GM19463 (cell line): ENCODE measurements at regions not wholly inside any gene's neighbourhood (a gene's known extent, or its start where the extent isn't known, plus 50 kb on each side); places are given as distances from the start of the nearest gene placed in this dataset.
"Not testable (repeated sequence)": the region's sequence is repeated elsewhere in the genome, so short reads cannot be mapped to it uniquely, and the experiment has no call there.

ENCODE experiments used
- ATAC-seq: cut with Tn5 transposase; IDR thresholded peaks from one replicate; pipeline ENCODE4 v1.9.1; 2021; ENCODE audit warnings: mild to moderate bottlenecking, moderate library complexity; ENCODE audit not compliant: unreplicated experiment

DNA sequence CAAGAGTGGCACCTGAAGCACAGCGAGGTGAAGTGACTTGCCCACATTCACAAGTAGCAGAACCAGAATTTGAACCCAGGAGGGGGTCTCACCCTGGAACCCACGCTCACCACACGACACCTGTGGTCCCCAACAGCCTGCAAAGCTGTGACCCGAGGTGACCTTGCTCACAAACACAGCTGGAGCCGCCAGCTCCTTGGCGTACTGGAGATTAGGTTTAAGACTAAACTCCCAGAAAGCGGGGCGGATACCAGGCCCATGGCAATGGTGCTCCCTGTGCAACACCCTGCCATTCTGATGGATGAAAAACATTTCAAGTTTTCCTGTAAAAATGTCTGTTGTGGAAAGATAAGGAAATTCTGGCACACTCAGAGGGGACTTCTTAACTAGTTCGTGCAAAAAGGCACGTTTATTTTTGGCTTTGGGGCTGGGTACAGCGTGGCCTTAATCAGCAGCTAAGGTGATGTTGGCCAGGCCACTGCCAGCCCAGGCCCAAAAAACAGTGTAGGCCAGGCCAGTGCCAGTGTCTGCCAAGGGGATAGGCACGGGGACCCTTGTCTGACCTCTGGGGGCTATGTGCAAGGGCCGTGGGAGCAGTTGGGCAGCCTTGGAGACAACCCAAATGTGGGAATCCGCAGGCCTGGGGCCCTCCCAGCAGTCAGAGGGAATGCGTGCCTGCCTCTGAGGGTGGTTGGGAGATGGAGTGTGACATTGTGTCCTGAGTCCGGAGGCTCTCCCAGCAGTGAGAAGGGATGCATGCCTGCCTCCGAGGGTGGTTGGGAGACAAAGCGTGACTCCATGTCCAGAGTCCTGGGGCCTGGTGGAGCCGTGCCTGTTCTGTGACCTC lies 185.0 kb upstream of the HS6ST1 start:
- ATAC-seq = no peak

DNA sequence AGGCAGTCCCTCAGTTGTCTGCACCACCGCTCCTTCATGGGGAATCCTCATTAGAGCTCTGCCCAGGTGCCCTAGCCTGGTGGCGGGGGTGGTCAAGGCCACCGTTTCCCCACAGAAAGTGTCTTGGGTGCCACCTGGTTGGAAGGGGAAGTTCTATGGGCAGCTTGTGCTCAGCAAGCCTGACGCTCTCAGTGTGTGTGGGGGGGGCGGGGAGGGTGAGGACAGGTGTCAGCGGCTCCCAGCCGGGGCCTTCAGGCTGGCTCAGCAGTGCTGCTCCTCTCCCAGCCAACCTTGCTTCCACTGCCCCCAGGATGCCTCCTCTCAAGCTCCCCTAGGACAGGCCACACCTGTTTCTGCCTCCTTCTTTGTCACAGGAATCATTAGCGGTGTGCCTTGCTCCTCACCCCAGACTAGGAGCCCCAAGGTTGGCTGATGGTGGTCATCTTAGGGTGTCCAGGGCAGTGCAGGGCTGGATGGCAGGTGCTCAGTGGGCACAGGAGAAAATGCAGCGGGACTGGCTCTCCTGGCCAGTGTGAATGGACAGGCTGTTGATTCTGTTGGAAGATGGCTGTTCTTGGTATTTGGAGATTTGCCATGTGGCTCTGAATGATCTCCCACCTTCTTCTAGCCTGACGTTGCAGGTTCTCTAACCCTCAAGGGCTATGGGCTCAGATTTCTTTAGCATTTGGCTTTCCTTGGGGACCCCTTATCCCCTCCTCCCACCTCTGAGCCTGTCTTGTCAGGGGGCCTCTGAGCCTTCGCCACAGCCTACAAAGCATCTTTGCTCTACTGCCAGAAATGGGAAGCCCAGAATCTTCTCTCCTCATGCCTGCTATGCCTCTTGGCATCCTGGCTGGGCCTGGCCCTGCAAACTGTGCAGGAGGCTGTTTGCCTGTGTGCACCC lies 185.8 kb upstream of the HS6ST1 start:
- ATAC-seq = peak; percentile 66

DNA sequence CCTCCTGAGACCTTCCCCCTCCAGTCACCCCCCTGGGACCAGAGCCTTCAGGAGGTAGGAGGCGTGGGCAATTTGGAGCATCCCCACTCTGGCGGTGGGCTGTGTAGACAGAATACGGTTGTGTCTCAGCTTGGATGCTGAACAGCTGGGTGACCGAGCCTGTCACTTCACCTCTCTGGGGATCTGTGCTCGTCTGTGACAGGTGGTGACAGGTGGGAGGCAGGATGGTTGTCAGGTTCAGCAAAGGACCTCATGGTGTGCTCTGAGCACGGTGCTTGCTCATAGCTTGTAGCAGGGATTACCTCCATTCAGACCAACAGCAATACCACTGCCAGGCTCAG lies 186.5 kb upstream of the HS6ST1 start:
- ATAC-seq = no peak

DNA sequence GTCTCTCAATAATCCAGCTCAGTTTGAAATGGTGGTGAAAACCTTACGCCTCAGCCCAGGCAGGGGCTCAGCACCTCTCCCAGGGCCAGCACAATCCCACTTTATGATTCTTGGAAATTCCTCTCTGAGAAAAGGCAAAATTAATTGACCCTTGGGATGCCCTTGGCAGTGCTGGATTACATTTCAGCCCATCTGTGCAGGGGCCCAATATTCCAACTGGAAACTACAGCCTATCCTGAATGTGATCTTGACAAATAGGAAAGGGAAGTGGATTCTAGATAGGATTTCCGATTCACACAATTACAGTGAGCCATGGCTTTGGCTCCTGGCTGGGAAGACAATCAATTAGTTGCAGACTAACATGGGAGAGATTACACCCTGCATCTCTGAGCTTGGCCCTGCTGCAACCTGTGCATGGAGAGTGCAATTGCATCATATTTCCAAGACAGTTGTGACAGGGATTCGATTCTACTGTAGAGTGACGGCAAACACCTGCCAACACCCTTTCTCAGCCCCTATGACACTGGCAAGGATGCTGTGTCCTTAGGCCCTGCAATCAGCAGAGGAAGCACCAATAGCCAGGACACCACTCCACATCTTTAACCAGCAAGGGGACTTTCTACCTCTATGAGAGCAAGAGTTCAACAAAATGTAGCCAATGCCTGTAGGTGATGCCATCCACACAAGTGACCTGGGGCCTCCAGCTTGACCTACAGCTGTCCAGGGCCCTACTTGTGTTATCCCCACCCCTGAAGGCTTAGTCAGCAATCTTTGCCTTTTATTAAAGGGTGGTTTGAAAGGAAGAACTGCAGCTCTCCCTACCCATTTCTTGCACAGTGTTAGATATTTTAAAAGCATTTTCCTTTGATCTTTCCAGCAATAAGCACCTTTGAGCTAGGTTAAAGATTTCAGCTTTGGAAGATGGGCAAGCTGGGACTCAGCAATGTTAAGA lies 187.2 kb upstream of the HS6ST1 start:
- no peak for ATAC-seq

DNA sequence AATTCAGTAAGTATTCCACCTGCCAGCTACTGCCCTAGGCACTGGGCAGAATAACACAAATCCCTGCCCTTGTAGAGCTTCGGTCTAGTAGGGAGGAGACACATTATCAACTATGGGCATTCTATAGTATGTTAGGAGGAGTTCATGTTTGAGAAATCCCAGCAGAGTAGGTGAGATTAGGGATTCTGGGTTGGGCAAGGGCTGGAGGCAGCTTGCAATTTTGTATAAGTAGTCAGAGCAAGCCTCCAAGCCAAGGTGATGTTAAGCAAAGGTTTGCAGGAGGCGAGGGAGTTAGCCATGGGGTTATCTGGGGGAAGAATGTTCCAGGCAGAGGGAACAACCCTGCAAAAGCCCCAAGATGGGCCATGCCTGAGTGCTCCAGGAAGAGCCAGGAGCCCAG lies 187.9 kb upstream of the HS6ST1 start:
- no peak for ATAC-seq

DNA sequence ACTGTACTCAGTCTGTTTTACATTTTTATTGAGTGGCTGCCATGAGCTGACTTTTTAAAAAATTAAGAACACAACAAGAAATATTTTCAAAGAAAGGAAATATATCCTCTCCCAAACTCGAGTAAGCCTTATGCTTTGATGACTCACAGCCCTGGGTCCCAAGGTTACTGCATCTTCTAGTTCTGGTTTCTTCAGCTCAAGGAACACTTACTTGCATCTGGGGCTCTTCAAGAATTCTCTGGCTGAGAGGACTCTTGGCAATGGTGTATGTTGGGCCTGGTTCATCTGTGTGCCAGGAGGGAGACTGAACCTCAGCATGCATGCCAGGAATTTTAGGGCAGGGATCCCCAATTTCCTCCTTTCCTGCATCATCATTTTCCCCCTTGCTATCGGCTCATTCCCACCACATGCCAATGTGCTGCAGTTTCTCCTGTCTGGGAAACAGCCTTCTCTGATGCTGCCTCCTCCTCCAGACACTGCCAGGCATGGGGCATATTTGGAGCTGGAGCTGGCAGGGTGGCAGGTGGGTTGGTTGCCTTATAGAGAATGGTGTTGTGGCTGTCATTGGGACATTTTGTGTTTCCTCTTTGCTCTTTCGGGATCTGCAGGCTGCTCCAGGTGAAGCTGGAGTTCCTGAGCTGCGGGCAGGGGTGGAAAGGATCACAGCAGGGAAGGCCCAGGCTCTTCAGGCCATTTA lies 192.2 kb upstream of the HS6ST1 start:
- ATAC-seq = no peak

DNA sequence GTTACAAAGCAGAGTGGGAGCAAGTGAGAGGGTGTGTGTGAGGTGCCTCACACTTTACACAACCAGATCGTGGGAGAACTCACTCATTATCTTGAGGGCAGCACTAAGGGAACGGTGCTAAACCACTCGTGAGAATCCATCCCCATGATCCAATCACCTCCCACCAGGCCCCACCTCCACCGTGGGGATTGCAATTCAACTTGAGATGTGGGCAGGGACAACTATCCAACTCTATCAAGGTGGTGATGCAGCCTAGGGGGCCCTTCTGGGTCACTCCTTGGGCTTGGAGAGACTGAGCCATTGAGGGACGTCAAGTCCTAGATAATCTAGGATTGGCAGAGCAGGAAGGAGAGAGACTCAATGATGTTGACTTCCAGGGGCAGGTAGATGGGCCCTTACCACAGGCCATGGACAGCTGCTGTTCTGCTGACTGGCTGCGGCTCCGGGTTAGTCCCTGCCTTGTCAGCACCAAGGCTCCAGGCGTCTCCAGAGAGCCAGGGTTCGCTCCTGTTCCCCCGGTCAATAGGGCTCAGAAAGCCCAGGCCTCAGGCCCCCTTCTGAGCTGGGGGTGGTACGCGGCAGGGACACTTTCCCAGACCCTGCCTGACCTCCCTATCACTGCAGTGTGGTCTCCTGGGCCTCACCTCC lies 193.2 kb upstream of the HS6ST1 start:
- ATAC-seq = no peak

DNA sequence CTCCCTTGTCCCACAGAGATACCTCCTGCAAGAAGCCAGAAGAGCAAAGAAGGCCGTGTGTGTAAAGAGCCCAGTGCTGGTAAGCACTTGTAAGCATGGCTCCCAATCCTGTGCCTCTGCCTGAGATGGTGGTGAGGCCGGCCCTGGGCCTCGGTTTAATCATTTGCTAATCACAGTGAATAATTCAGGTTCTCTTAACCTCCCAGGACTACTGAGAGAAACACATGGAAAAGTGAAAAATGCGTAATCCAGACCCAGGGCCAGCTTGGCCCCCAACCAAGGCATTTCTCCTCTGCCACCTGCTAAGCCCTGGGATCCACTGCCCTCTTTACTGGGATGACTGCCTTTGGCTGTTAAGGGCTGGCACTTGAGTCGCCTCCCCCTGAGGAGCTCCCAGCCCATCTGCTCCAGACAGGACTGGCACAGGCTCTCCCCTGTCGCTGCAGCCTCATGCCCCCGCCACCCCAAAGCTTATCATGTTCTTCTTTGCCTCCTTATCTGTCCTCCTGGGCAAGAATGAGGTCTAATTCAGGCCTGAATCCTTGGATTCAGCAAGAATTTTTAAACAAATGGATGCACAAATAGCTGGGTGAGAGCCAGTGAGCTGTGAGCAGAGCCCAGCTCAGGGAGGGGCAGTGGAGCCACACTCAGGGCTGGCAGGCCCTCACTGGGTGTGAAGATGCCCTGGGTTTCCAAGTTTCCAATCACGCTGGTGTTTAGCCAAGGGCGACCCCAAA lies 193.9 kb upstream of the HS6ST1 start:
- ATAC-seq = no peak

DNA sequence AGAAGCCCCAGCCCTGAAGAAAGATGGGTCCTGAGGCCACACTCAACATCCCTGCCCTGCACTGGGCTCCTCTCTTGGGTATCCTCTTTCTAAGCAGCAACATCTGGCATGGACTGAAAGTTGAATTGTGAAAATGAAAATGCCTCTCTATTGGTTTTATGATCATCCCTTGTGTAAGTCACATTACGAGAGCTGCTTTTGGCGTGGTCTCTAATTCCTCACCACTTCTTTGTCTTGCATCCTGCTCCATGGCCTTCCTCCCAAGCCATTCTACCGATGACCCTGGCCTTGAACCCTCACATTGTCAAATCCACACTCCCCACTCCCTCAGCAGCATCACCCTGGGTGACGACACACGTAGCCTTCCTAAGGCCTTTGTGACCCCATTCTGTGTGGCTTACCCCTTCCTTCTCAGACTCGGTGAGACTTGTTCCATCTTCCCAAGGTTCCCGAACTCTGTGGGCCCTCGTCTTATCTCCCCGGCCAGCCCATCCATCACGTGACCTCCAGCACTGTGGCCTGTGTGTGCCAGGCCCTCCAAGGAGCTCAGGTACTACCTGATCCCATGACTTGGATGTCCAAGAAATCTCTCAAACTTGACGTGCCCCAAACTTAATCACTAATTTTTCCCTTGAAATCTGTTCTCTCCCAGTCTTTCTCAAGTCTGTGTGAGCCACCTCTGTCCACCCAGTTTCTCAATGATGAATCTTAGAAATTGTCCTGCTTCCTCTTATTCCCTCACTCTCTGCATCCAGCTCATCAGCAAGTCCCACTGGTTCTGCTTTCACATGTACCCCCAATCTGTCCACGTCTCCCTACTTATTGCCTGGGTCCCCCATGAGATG lies 194.7 kb upstream of the HS6ST1 start:
- ATAC-seq = no peak

DNA sequence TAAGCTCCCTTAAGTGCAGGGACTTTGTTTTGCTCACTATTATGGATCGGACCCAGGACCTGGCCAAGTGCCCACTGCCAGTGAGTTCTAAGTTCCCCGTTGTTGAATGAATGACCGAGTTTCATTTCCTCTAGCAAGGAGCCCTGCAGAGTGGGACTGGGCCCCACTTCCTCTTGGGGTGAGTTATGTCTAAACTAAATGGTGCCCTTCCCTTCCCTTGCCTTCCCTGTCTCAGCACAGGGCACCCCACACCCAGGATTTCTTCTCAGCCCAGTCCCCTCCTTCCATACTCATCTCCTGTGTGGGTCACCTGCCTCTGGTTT lies 195.3 kb upstream of the HS6ST1 start:
- ATAC-seq = peak; percentile 77

DNA sequence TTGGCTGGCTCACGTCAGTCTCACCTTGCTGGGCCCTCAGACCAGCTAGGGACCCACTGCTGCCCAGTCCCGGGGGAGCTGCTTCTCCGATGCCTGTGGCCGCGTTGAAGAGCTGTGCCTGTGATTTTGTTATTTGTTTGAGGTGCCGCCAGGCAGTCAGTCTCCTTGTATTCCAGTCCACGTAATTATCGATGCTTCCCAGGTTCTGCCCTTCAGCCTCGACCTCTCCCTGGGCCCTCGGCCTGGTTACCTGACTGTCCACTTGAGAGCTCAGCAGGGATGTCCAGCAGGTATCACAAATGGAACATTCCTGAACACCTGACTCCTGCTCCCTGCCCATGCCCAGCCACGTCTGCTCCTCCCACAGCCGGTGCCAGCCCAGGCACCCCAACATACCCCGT lies 195.9 kb upstream of the HS6ST1 start:
- ATAC-seq = no peak

DNA sequence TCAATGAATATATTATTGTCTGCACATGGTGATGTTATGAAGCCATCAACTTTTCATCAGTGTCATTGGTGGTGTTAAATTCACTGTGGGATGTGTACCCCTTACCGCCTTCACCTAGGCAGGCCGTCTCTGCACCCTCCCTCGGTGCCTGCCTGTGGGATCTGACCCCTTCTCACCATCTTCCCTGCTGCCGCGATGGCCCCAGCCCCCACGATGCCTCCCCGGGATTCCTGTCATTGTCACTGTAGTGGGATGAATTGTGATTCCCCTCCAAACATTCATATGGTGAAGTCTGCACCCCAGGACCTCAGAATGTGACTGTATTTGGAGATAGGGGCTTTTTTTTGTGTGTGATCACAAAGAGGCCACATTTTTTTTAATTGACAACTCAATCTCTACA lies 198.3 kb upstream of the HS6ST1 start:
- ATAC-seq = no peak

DNA sequence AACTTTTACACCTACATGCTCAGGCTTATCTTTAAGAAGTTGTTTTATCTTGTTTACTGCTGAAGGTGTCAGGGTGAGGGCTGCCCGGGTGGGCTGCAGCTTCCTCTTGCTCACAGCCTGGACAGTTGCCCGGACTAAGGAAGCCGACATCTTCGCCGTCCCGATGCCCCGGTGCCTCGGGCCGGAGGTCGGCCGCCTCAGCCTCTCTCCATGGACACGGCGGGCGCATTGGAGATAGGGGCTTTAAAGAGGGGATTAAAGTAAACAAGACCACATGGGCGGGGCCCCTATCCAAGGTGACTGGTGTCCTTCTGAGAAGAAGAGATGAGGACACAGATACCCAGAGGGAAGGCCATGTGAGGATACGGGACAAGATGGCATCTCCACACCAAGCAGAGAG lies 200.4 kb upstream of the HS6ST1 start:
- not testable (repeated sequence) for ATAC-seq

DNA sequence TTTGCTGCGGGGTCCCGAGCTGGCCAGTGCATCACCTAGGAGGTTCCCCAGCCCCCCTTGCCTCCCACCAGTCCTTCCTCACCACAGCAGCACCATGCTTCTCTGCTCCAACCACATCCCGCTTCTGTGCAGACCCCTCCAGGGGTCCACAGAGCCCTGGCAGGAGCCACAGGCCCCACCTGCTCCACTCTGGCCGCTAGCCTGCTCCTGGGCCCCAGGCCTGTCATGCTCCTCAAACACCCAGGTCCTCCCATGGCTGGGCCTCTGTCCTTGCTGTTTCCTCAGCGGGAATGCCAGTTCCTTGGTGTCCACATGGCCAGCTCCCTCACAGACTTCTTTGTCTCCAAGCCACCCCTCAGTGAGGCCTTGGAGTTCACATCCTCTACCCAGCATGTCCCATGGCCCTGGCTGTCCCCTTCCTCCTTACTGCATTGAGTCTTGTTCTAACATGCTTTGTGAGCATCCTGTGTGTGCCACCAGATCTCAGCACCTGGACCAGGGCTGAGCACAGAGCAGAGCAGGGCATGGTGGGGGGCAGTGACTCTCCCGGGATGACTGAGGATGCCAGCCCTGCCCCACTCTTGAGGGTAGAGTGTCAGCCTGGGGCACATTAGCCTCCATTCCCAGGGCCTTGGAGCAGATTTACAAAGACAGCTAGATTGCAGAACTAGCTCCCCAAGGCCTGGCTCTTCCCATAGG lies 201.0 kb upstream of the HS6ST1 start:
- ATAC-seq = no peak

DNA sequence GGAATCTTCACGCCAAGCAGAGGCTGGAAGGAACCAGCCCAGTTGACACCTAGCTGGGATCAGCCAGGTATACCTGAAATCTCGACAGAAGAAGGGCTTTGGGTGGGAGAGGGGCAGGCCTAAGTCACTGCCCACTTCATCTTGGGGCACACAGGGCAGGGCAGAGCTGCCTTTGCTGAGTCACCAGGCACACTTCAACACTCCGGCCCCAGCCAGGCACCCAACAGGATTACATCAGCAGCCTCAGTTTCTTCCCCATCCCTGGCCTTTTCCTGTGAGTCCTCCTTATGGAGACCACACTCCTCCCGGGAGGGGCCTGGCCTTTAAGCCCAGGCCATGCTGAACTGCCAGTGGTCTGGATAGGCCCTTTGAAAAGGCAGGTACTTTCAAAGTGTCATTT lies 201.7 kb upstream of the HS6ST1 start:
- ATAC-seq = peak; percentile 2

DNA sequence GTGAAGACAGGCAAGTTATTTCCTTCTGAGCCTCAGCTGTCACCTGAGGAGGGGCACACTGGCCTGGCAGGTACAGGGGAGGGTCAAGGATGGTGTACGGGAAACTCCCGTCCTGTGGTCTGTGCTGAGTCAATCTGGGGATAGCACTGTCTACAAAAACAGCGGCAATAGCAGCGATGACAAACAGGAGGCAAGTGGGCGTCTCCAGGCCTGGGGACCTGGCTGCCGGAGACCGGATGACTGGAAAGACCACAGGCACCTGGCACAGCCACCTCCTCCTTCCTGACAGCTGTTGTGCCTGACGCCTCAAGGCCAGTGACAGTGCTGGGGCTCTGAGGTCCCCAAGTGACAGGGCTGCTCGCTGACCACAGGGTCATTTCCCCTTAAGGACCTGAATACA lies 202.1 kb upstream of the HS6ST1 start:
- peak; percentile 95 for ATAC-seq

DNA sequence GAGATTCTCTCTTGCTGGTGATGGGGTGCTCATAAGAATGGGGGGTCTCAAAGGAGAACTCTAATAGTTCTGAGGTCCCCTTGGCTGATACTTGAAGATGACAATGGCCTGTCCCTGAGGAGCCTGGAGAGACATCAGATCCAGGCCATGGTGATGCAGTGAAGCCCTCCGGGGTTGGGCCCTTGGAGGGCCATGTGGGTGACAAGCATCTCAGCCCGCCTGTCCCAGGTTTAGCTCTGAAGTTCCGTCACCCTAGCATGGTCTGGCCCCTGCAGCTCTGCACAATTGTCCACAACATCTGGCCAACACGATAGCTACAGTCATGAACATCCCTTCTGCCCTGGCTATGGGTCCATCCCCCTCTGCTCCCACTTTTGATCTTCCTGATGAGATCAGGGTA lies 202.8 kb upstream of the HS6ST1 start:
- no peak for ATAC-seq

DNA sequence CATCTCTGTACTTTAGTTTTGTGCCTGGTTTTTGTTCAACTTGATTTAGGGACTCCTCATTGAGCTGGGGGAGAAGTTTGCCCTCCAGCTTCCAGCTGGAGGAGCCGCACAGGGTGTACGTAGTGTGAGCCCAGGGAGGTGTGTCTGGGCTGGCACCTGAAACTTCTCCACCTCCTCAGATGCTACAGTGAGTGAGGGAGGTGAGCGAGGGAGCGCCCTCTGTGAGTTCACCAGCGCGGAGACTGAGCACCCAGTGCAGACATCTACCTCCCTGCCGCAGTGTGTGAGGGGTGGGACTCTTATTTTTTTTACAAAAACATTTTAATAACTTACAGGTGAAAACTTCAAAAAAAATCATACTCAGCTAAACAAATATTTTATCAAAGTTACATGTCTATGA lies 204.2 kb upstream of the HS6ST1 start:
- no peak for ATAC-seq
